IPS-NIHi7 (cell line): ENCODE measurements at regions not wholly inside any gene's neighbourhood (a gene's known extent, or its start where the extent isn't known, plus 50 kb on each side); places are given as distances from the start of the nearest gene placed in this dataset.
"Not testable (repeated sequence)": the region's sequence is repeated elsewhere in the genome, so short reads cannot be mapped to it uniquely, and the experiment has no call there.

Source experiments
- DNase-seq: peaks from one replicate; pipeline ENCODE4 v3.0.0; 2012; ENCODE audit warnings: mixed read lengths; ENCODE audit errors: extremely low spot score

- no peak for DNase-seq
Measured at GRCh38 chr3:144458283-144458682, 486.7 kb downstream of the DIPK2A start.

- no peak for DNase-seq
Measured at GRCh38 chr3:144462337-144462736, 490.7 kb downstream of the DIPK2A start.

GRCh38 chr3:144463911-144464310 is 492.3 kb downstream of the DIPK2A start:
- DNase-seq = no peak

GRCh38 chr3:144466114-144466513 is 494.5 kb downstream of the DIPK2A start:
- peak; percentile 17 for DNase-seq

- no peak for DNase-seq
Measured at GRCh38 chr3:144466540-144466939, 494.9 kb downstream of the DIPK2A start.

- no peak for DNase-seq
Measured at GRCh38 chr3:144470666-144471065, 499.0 kb downstream of the DIPK2A start.

GRCh38 chr3:144477593-144477992 is 506.0 kb downstream of the DIPK2A start:
- DNase-seq = no peak

- DNase-seq = no peak
Measured at GRCh38 chr3:144480416-144480919, 508.8 kb downstream of the DIPK2A start.

- no peak for DNase-seq
Measured at GRCh38 chr3:144482876-144483275, 511.3 kb downstream of the DIPK2A start.

GRCh38 chr3:144487011-144487410 is 515.4 kb downstream of the DIPK2A start:
- DNase-seq = no peak

- no peak for DNase-seq
Measured at GRCh38 chr3:144488927-144489326, 517.3 kb downstream of the DIPK2A start.

GRCh38 chr3:144491333-144491732 is 519.7 kb downstream of the DIPK2A start:
- DNase-seq = peak; percentile 26

- DNase-seq = not testable (repeated sequence)
Measured at GRCh38 chr3:144494651-144495050, 523.0 kb downstream of the DIPK2A start.

- no peak for DNase-seq
Measured at GRCh38 chr3:144496141-144496835, 524.7 kb downstream of the DIPK2A start.

GRCh38 chr3:144497452-144497851 is 525.8 kb downstream of the DIPK2A start:
- DNase-seq = no peak

GRCh38 chr3:144499001-144499930 is 527.6 kb downstream of the DIPK2A start:
- DNase-seq = no peak

GRCh38 chr3:144501467-144501866 is 529.8 kb downstream of the DIPK2A start:
- no peak for DNase-seq

GRCh38 chr3:144502402-144502801 is 530.8 kb downstream of the DIPK2A start:
- no peak for DNase-seq

- DNase-seq = not testable (repeated sequence)
Measured at GRCh38 chr3:144506375-144506774, 534.8 kb downstream of the DIPK2A start.

- no peak for DNase-seq
Measured at GRCh38 chr3:144511346-144511745, 539.7 kb downstream of the DIPK2A start.

- no peak for DNase-seq
Measured at GRCh38 chr3:144516026-144516425, 544.4 kb downstream of the DIPK2A start.

- DNase-seq = no peak
Measured at GRCh38 chr3:144516589-144516988, 545.0 kb downstream of the DIPK2A start.

- DNase-seq = no peak
Measured at GRCh38 chr3:144521131-144521530, 549.5 kb downstream of the DIPK2A start.
